GM12878 (cell line): ENCODE measurements at regions not wholly inside any gene's neighbourhood (a gene's known extent, or its start where the extent isn't known, plus 50 kb on each side); places are given as distances from the start of the nearest gene placed in this dataset.

Experiments
- ATAC-seq: fragments of 200-7000 bp; cut with Tn5 transposase; 3 replicates; pipeline ENCODE4 v1.9.1; 2020; ENCODE audit warnings: mild to moderate bottlenecking, moderate library complexity
- BruUV-seq: library from RNA; stranded (reverse); fragments of 400-500 nt; replicated peaks from 2 replicates; lab custom pipeline; 2021; lab: Mats Ljungman, UMichigan
- CTCF ChIA-PET: fragments of 300-600 bp; sonication (Branson Sonifier 250); formaldehyde crosslinking; extraction: SDS; loops from one replicate; lab custom pipeline; 2021; ENCODE audit warnings: inconsistent platforms; lab: Yijun Ruan, JAX
- POLR2A ChIA-PET: fragments of 350-600 bp; formaldehyde crosslinking; extraction: SDS; loops from one replicate; lab custom pipeline; 2021; ENCODE audit warnings: inconsistent platforms; lab: Charles Lee
- RAD21 ChIA-PET: fragments of 300-600 bp; sonication (Branson Sonifier 250); formaldehyde crosslinking; loops from one replicate; lab custom pipeline; 2023; ENCODE audit warnings: antibody characterized with exemption; ENCODE audit not compliant: unreplicated experiment; lab: Charles Lee
- SMC1A ChIA-PET: fragments of 300-600 bp; sonication (Branson Sonifier 250); formaldehyde crosslinking; loops from one replicate; lab custom pipeline; 2023; ENCODE audit not compliant: unreplicated experiment, uncharacterized antibody; lab: Charles Lee
- DNase-seq: peaks from one replicate; pipeline ENCODE4 v3.0.0-alpha.2; 2011; ENCODE audit warnings: low read depth, low spot score
- FAIRE-seq: peaks from 3 replicates; lab custom pipeline; 2011; peaks lifted over from hg19 to GRCh38; lab: Jason Lieb, UNC
- H2AFZ ChIP-seq: 2 replicates; pipeline ENCODE4 v1.6.0; 2011; ENCODE audit warnings: low read depth, low read length, control low read depth; ENCODE audit not compliant: control insufficient read depth
- H3K27ac ChIP-seq: 2 replicates; pipeline ENCODE4 v1.5.1; 2011; ENCODE audit warnings: control low read depth; ENCODE audit not compliant: control insufficient read depth, insufficient read depth
- H3K27me3 ChIP-seq, 2 experiments: replicated peaks in 1 of 2; 2 replicates each; pipeline versions ENCODE4 v1.6.0 to v1.6.1; 2011; ENCODE audit warnings: low read length in 1 of 2; ENCODE audit not compliant: control insufficient read depth in 2 of 2, insufficient read depth in 2 of 2
- H3K36me3 ChIP-seq, 2 experiments: 2 replicates each; pipeline ENCODE4 v1.5.1; 2011; ENCODE audit warnings: low read length in 1 of 2; ENCODE audit not compliant: control insufficient read depth in 2 of 2, insufficient read depth in 2 of 2
- H3K4me1 ChIP-seq: 2 replicates; pipeline ENCODE4 v1.6.1; 2011; ENCODE audit warnings: mild to moderate bottlenecking, low read length, moderate library complexity, mixed read lengths; ENCODE audit not compliant: control insufficient read depth, insufficient read depth
- H3K4me2 ChIP-seq: 2 replicates; pipeline ENCODE4 v1.6.0; 2011; ENCODE audit warnings: control low read depth; ENCODE audit not compliant: control insufficient read depth, insufficient read depth
- H3K4me3 ChIP-seq: fragments of 200-600 bp; sonication (generic); 2 replicates; pipeline ENCODE4 v1.5.1; 2016
- H3K79me2 ChIP-seq: 2 replicates; pipeline ENCODE4 v1.6.0; 2011; ENCODE audit warnings: low read length; ENCODE audit not compliant: control insufficient read depth, insufficient read depth
- H3K9ac ChIP-seq: 2 replicates; pipeline ENCODE4 v1.8.0; 2011; ENCODE audit warnings: low read length, control low read depth, mixed read lengths; ENCODE audit not compliant: control insufficient read depth, insufficient read depth
- H3K9me3 ChIP-seq: replicated peaks from 3 replicates; pipeline ENCODE4 v1.5.1; 2011; ENCODE audit warnings: mild to moderate bottlenecking, low read length; ENCODE audit not compliant: control insufficient read depth, insufficient read depth
- H4K20me1 ChIP-seq: 2 replicates; pipeline ENCODE4 v1.6.0; 2011; ENCODE audit not compliant: control insufficient read depth, insufficient read depth
- ELK1 ChIP-seq: IDR thresholded peaks from 2 replicates; pipeline ENCODE4 v1.6.1; 2012; ENCODE audit warnings: low read depth, low read length, improper control_type of control experiment
- HDAC2 ChIP-seq: fragments of 200-600 bp; sonication (generic); IDR thresholded peaks from 2 replicates; pipeline ENCODE4 v1.6.1; 2017
- IKZF1 ChIP-seq: fragments of 450-650 bp; conservative IDR thresholded peaks from 2 replicates; pipeline ENCODE4 v1.6.1; 2017; ENCODE audit warnings: antibody characterized with exemption, mild to moderate bottlenecking
- SPI1 ChIP-seq: IDR thresholded peaks from 2 replicates; pipeline ENCODE4 v1.6.1; 2011; ENCODE audit warnings: low read depth, mild to moderate bottlenecking, low read length, moderate library complexity, borderline replicate concordance; ENCODE audit not compliant: insufficient read depth
- ZZZ3 ChIP-seq: IDR thresholded peaks from 2 replicates; pipeline ENCODE4 v1.6.1; 2011; ENCODE audit warnings: low read depth; ENCODE audit not compliant: control insufficient read depth, insufficient read length
- WGBS: methylation state at CpG from one replicate; pipeline ENCODE4 v1.1.6; 2016; ENCODE audit warnings: low lambda C conversion rate; ENCODE audit not compliant: insufficient replicate concordance, insufficient coverage; ENCODE audit errors: missing lambda C conversion rate; 5-methylcytosine and 5-hydroxymethylcytosine counted together
- in situ Hi-C: fragments of 300-500 bp; cut with MboI; formaldehyde crosslinking; loops from 9 replicates; pipeline ENCODE4 v1.14.3; 2018; ENCODE audit warnings: mixed read lengths
- intact Hi-C: fragments of 100-400 bp; cut with micrococcal nuclease; formaldehyde crosslinking; loops from one replicate; pipeline ENCODE4 v1.14.2; 2022; ENCODE audit not compliant: unreplicated experiment

GRCh38 chr14:101464310-101464983 is 96.8 kb upstream of the DIO3 start:
- SMC1A ChIA-PET: no interaction called here
- BruUV-seq: no TSS peak
- intact Hi-C loops: no loop called here

More at GRCh38 chr14:101464310-101464983, 96.8 kb upstream of the DIO3 start:
- Histone ChIP-seq H4K20me1 (no peaks in the 10 kb centered on the region; the same call in 1 of the 2 replicates), H3K4me1 (no peaks in the 10 kb centered on the region), H3K4me2 (no peak overlapping the region), H2AFZ (no peak overlapping the region), H3K79me2 (no peaks in the 10 kb centered on the region), H3K36me3 (no peaks in the 10 kb centered on the region), H3K9ac (no peak overlapping the region)
- ChIA-PET RAD21 (no interaction called here), CTCF (no interaction called here)
- ATAC-seq: no peak
- TF ChIP-seq IKZF1: no peak
- TF ChIP-seq ZZZ3: no peak
- no peak for TF ChIP-seq SPI1
- TF ChIP-seq HDAC2: no peak
- no peak for TF ChIP-seq ELK1
- TF ChIP-seq, all 136 proteins: peak for 0
- POLR2A ChIA-PET: no interaction called here
- Histone ChIP-seq H3K9me3 (no peaks in the 10 kb centered on the region), H3K4me3 (no peak overlapping the region), H3K27ac (no peak overlapping the region), H3K27me3 (peaks cover 0 to 6% of the 10 kb centered on the region in 2 experiments; a peak in 2 of 4 replicates)
- FAIRE-seq (no peak), DNase-seq (no peak)
- in situ Hi-C loops: no loop called here
- WGBS: 24% methylated on average over 17 of the region's 17 CpGs
